ENCODE measurements at regions not wholly inside any gene's neighbourhood (a gene's known extent, or its start where the extent isn't known, plus 50 kb on each side); places are given as distances from the start of the nearest gene placed in this dataset.

DNA sequence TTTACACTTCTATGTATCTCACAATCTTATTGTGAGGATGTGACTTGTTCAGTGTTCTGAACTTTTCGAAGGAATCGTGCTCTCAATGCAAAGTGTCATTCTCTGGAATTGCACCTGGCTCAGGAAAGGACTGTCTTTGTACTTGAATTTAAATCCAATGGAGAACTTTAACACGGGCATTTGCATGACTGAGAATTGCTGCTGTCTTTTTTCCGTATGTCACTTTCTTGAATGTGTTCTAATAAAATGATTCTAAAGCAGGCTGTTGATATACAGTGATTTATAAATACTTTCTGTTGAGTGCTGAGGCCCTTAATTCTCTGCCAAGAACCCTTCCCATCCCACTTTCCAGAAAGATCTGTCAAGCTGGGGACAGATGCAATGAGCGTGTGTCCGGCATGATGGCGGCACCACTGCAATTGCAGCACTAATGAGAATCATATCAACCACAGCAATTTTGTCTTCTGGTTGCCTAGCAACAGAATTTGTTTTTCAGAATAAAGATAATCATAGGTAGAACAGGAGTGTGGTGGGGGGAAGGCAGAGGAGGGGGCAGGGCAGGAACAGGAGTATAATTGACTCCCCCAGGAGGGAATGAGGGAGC, 210.6 kb upstream of the UMPS start:
- in situ Hi-C loops (cut with MboI; ENCODE audit: low sequenced_read_pairs) = no loop called here

DNA sequence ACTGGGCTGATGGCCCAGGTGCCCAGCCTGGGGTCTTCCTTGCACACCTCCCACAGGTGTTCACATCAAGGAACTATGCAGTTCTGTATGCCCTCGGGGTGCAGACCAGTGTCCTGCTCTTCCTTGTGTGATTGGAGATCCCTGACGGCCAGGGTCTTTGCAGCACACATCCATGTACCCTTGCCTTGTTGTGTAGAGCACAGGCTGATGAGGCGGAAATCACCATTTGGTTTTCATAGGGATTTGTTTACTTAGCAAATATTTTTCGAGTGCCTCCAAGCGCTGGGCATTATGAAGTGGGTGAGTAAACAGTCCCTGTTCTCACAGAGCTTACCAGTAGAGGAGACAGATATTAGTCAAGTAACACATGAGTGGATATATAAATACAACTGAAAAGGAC, 209.3 kb upstream of the UMPS start:
- in situ Hi-C loops (cut with MboI; ENCODE audit: low sequenced_read_pairs) = no loop called here

DNA sequence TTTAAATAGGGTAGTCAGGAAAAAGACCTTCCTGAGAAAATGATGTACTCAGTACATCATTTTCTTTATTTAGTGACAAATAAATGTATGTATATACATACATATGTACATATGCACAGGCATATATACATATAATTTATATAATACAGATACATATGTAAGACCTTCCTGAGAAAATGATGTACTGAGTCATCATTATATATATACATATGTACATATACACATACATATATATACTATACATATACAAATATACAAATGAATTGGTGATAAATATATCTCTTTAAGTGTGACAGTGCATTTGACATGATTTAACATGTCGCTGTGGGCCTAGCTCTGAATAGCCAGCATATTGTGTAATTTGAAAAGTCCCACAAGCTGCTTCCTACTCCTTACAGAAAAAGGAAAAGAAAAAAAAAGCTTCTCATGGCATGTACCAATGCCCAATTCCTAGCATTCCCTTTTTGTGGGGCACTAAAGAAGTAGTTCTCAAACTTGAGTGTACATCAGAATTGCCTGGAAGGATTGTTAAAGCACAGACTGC, 208.1 kb upstream of the UMPS start:
- in situ Hi-C loops (cut with MboI; ENCODE audit: low sequenced_read_pairs) = no loop called here

DNA sequence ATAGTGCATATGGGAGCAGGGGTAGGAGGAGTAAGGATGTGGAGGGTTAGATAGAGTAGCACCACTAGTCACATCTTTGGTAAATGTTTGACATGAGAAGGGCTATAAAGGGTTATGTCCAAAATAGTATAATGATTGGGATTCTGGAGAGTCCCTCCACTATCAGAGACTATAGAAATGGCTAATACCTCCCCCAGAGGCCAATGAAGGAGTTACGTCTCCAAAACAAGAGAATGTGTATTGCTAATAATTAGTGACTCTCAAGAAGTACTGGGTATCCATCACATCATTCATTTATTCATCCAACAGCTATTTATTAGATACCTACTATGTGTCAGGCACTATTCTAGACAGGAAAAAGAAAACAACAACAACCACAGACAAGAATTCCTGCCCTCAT, 203.7 kb upstream of the UMPS start:
- in situ Hi-C loops (cut with MboI; ENCODE audit: low sequenced_read_pairs) = no loop called here

DNA sequence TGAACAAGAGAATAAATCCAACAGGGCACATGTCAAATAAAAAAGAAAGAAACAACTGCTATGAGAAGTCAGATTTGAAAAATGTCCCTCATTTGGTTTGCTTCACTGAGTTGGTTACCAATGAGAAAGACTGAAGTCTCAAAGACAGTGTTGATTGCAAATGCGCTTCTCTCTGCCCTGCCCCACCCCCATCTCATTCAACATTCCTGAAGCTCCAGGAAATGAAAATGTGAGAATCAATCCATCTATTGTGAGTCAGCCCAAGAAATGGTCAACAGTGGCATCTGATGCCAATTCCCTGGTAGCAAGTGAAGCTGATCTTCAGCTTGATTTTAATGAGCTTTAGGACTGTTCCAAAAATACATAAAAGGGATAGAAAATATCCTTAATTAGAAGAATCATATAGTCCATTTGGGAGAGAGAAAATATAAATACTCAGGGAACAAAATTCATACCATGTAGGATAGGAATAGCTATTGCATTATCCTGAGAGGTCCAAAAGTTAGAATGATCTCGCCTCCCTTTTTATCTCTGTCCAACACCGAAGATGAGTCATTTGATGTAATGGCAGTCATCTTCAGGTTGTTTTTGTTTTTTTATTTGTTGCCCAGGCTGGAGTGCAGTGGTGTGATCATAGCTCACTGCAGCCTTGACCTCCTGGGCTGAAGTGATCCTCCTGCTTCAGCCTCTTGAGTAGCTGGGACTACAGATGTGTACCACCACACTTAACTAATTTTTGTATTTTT, 200.3 kb upstream of the UMPS start:
- in situ Hi-C loops (cut with MboI; ENCODE audit: low sequenced_read_pairs) = no loop called here

DNA sequence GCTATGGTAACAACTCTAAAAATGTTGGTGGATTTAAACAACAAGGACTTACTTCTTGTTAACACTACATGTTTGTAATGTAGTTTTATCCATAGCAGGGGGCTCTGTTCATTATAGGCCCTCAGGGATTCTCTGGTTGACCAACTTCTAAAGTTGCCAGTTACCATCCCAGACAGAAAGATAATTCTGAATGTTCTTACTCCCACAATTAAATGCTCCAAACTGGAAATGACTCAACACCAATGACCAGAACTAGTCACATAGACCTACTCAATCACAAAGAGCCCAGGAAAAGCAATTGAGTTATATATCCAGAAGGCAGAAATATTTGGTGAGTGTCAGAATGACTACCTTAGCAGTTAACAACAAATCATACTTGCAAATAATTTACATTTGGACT, 199.3 kb upstream of the UMPS start:
- in situ Hi-C loops (cut with MboI; ENCODE audit: low sequenced_read_pairs) = no loop called here

DNA sequence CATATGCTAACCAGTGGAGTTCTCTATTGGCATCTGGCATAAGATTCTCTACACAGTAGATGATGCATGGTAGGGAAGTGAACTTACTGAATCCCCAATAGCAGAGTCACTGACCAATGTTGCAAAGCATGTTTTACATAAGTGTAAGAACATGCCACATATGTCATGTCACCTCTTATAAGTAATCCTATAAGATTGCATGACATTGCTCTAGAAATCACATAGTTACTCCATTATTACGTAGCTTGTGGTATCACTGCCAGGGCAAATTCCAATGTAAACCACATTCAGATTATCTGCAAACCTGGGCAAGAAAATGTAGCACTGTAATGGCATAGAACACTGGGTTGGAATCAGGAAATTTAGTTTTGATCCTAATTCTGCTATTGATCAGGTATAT, 198.2 kb upstream of the UMPS start:
- in situ Hi-C loops (cut with MboI; ENCODE audit: low sequenced_read_pairs) = no loop called here

DNA sequence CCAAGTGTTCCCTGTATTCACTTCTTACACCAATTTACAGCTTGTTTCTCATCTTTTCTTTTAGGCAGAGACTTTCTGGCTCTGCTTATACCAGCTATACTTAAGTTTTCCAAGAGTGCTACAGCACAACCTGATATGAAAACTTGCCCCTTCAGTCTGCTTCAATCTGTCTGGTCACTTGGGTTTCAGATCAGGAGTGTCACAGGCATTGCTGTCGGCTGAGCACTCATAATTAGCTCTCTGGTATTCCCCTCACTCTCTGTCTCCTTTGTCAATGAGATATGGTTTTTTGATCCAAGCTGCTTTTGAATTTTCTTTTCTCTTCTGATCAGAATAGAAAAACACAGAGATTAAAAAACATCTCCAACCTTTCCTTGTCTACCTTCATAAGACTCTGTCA, 194.9 kb upstream of the UMPS start:
- in situ Hi-C loops (cut with MboI; ENCODE audit: low sequenced_read_pairs) = no loop called here

DNA sequence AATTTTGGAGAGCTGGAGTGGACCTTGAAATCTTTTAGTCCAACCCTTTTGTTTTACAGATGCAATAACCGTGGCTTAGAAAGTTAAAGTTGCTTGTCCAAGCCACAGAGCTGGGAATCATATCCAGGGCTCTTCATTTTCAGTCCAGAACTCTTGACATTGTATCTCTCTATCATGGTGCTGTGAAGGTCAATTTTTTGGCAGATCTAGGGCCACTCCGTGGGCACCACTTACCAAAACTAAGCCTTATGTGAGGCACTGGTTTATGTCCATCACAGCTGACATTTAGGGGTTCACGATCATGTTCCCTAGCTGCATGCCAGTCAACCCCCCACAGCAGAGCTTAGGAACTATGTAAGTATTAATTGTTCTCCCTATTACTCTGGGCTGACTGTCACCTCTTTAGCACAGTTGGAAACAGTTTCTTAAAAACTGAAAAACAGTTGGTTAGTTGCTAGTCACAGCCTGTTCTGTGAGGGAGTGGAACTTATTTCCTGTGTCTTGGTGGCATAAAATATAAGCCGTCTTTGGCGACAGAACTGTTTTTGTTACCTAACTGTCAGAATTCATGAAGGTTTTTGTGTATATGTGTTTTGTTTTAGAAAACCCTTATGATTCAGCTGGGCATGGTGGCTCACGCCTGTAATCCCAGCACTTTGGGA, 189.6 kb upstream of the UMPS start:
- in situ Hi-C loops (cut with MboI; ENCODE audit: low sequenced_read_pairs) = no loop called here

DNA sequence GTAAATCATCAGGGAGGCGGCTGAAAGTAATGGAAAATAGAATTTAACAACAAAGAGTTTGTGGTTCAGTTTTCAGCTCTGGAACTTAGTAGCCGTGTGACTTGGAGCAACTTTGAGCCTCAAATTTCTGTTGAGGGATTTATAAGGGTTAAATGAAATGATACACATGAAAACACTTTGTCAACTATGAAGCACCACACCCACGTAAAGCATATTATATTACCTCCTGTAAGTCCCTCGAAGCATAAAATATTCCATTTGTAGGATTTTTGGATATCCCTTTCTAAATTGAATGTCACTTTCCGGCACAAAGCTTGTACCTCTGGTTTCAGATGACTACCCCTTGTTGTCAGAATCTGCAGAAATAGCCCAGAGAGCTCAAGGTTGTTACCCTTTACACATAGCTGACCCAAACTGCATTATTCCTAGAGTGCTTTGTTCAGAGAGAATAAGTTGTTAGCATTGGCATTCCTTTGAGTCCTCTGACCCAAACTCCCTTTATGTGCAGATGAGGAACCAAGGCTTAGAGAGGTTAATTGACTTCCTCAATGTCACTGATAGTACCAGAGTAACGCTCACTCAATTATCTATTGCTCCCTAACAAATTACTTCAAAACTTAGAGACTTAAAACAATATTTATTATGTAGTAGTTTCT, 187.9 kb upstream of the UMPS start:
- in situ Hi-C loops (cut with MboI; ENCODE audit: low sequenced_read_pairs) = no loop called here

DNA sequence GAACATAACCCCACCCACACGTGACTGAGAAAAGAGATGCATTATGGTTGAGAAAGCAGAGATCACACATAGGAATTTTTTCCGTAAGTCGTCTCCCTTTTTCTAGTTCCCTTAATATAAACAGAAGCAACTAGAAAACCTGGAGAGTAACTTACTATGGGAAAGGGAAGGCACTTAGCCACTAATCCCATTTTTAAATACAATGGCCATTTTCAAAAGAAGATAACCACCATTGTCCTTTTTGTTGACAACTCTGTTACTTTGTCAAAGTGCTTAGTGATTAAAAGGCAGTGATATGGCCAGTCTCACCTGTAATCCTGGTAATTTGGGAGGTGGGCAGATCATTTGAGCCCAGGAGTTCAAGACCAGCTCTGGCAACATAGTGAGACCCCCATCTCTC, 184.4 kb upstream of the UMPS start:
- in situ Hi-C loops (cut with MboI; ENCODE audit: low sequenced_read_pairs) = no loop called here

DNA sequence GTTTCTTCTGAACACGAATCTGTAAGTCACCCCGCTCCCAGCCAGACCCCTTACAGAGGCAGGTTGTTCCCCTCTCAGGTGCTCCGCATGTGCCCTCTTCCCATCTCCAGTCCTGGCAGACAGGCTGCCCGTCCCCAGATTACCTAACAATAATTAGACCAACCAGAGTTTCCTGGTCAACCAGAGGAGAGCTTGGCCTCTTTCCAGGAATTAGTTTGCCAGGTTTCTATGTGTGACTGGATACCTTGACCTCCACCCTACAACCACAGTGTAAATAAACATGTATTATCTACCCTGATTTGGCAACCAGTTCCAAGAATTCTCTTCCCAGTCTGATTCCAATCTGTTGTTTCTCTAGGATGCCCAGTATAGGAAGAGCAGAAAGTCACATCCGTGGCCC, 178.0 kb upstream of the UMPS start:
- in situ Hi-C loops (cut with MboI; ENCODE audit: low sequenced_read_pairs) = loop anchor here (10.0 kb wide), 1 partner anchor 143 kb away; no protein-coding TSS in a partner anchor

DNA sequence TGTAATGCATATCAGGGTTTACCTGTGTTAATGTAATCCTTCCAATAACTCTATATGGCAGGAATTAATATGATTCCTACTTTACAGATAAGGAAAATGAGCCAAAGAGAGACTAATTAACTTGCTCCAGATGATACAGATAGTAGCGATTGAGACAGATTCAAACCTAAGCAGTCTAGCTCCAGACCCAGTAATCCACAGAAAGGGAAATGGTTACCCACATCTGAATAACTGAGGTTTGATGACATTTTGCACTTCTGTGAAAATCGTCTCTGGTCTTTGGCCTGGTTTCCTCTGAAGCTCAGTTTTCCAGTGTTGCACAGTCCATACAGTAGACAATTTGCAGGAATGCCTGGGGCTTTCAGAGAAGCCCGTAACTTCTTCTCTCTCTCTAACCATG, 177.1 kb upstream of the UMPS start:
- in situ Hi-C loops (cut with MboI; ENCODE audit: low sequenced_read_pairs) = loop anchor here (10.0 kb wide), 1 partner anchor 142 kb away; no protein-coding TSS in a partner anchor

DNA sequence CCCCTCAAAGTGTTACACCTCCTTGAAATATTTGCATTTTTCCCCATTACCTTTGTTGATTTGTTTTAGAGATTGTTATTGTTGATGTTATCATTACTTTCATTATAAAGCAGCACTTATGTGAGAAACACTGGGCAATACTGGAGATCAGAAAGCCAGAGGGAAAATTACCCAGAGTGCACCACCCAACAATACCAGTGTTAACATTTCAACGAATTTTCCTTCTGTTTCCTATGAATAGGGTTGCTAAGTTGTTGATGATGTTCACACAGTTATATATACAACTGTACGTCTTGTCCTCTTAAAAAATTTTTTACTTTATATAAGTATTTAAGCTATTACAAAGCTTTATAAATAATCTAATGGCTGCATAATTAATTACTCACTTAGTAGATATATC, 173.6 kb upstream of the UMPS start:
- in situ Hi-C loops (cut with MboI; ENCODE audit: low sequenced_read_pairs) = loop anchor here (10.0 kb wide), 1 partner anchor 138 kb away; no protein-coding TSS in a partner anchor

DNA sequence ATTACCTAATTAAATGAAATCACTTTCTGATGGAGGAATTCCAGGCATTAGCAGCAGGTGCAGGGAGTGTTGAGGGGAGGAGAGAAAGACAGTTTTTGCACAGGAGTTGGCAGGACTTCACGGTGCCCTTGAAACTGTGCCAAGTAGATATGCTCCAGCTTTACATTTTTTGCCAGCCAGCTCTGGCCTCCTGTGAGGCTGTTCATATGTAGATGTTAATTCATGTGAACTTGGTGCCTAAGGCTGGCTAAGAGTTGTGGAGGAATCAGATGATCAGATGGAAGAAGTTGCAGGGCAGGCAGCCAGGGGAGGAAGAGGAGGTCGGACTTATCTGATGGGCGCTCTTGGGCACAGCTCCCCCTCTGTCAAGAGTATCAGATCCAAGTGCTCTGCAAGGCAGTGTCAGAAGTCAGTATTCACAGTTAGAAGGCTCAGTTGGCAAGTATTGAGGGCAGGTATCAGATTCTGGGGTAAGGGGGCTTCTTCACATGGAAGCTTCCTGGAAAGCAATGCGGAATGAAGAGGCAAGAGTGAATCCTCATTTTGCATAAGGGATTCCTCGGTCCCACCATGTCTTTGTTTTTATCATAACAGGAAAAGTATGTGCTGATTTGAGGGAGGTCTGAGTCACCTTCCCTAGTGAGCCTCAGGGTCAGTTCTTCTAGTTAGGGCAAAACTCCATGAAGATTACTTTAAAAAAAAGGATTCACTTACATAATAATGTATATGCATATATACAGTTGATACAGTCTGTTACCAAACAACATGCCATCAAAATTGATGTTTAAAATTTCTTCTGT, 172.6 kb upstream of the UMPS start:
- in situ Hi-C loops (cut with MboI; ENCODE audit: low sequenced_read_pairs) = loop anchor here (10.0 kb wide), 1 partner anchor 137 kb away; no protein-coding TSS in a partner anchor

DNA sequence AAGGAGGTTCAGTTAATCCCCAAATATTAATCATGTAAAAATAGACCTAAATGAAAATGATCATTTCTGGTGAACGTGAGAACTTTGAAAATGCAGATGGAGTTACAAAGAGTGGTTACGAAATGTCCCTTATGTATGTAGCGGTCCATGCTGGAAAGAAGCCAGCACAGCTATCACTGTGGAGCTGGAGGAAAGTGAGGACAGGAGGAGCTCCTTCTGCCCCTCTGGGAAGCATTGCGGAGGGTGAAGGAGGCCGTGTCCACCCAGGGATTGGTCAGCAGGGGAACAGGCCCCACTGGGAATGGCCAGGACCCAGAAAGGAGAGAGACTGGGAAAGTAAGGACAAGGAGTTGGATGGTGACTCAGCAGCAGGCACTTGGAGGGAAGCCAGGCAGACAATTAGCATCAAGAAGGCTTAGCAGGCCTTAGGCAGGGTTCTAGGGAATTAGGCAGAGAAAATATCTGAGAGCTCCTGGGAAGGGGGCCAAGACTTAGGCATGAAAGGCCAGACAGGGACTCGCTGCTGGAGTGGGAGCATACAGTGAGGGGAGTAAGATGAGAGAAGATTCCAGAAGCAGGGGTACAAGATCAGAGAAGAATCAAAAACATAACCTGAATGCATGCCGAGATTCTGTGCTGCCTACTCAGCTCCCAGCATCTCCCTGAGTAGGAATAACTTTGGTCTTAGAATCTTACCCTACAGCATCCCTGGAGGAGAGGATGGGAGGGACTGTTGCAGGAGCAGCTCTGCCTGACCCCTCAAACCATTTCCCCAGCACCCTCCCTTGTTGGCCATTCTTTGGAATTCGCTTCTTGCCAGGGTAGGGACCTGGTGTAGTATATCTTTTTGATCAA, 171.0 kb upstream of the UMPS start:
- in situ Hi-C loops (cut with MboI; ENCODE audit: low sequenced_read_pairs) = loop anchor here (10.0 kb wide), 1 partner anchor 136 kb away; no protein-coding TSS in a partner anchor

DNA sequence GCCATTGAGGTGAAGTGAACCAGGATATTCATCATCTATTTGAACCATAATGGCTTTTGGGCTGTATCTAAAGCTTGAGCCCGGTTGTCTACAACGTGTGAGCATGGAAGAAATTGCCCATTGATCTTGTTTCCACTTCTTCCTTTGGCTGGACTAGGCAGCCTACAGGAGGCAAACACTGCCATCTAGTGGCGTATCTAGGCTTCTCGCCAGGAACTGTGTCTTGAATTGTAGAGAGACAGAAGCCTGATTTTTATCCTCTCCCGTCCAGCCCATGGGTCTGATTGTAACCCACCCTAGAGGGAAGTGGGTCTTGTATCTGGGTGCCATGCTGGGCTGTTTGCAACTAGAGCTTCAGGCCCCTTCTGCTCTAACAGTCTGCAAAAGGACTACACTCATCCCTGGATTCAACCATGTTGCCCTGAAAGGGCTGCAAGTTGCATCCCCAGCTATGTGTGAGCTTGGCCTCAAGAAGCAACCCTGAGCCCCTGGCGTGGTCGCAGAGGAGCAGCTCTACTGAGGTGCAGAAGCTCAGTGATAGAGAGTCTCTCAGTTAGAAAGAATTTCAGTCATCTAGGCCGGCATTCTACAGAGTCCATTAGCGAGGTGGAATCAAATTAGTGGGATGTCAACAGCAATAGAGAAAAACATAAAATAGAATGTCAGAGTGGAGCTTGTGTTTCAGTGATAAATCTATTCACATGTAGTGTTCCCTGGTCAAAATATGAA, 170.2 kb upstream of the UMPS start:
- in situ Hi-C loops (cut with MboI; ENCODE audit: low sequenced_read_pairs) = loop anchor here (10.0 kb wide), 1 partner anchor 135 kb away; no protein-coding TSS in a partner anchor

DNA sequence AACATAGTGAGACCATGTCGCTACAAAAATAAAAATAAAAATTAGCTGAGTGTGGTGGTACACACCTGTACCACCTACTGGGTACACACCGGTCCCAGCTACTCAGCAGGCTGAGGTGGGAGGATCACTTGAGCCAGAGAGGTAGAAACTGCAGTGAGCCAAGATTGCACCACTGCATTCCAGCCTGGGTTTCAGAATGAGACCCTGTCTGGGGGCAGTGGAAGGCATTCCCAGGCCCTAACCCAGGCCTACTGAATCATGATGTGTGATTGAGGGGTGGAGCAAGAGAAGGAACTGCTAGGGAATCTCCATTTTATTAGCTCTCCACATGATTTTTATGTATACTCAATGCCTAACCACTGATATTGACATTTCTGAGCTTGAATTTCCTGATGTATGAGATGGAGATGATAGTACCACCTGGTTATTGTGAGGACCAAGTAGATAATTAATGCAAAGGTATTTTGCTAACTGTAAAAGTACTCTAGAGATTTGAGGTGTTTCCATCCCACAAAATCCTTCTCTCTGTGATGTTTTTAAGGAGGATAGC, 169.5 kb upstream of the UMPS start:
- in situ Hi-C loops (cut with MboI; ENCODE audit: low sequenced_read_pairs) = no loop called here
